ENCODE measurements at regions not wholly inside any gene's neighbourhood (a gene's known extent, or its start where the extent isn't known, plus 50 kb on each side); places are given as distances from the start of the nearest gene placed in this dataset.

GRCh38 chr2:102942107-102942506 is 180.3 kb downstream of the TMEM182 start:
- TF ChIP-seq POLR2A (IDR thresholded peaks at IDR 0.05): no peak
- TF ChIP-seq CTCF (IDR thresholded peaks at IDR 0.05): no peak
- no peak for TF ChIP-seq POLR2AphosphoS5 (IDR thresholded peaks at IDR 0.05)

All from gastroesophageal sphincter (tissue), 3 donors.